SU-DHL-6 (cell line): ENCODE measurements at regions not wholly inside any gene's neighbourhood (a gene's known extent, or its start where the extent isn't known, plus 50 kb on each side); places are given as distances from the start of the nearest gene placed in this dataset.
"Not testable (repeated sequence)": the region's sequence is repeated elsewhere in the genome, so short reads cannot be mapped to it uniquely, and the experiment has no call there.

Experiments used
- H2AFZ ChIP-seq: fragments of 200-600 bp; sonication (generic); 2 replicates; pipeline ENCODE4 v1.6.1; 2014; ENCODE audit warnings: low read depth, mild to moderate bottlenecking, moderate library complexity, mixed read lengths, antibody characterized with exemption, low read length; ENCODE audit not compliant: severe bottlenecking
- H3F3A ChIP-seq: fragments of 200-600 bp; shearing (Covaris generic); 2 replicates; pipeline ENCODE4 v1.6.0; 2016; ENCODE audit warnings: antibody characterized with exemption, mild to moderate bottlenecking; ENCODE audit not compliant: insufficient read depth
- H3K27ac ChIP-seq: fragments of 200-600 bp; sonication (generic); 2 replicates; pipeline ENCODE4 v1.5.1; 2016; ENCODE audit warnings: low read depth, mild to moderate bottlenecking, low read length, moderate library complexity, mixed read lengths
- H3K27me3 ChIP-seq: fragments of 200-600 bp; sonication (generic), shearing (Covaris generic); 2 replicates; pipeline ENCODE4 v1.6.0; 2014; ENCODE audit warnings: mild to moderate bottlenecking, low read length
- H3K36me3 ChIP-seq: fragments of 200-600 bp; sonication (generic); 2 replicates; pipeline ENCODE4 v1.6.1; 2014; ENCODE audit warnings: mild to moderate bottlenecking, low read length, mixed read lengths
- H3K4me2 ChIP-seq: fragments of 300-600, 200-600 bp; shearing (Covaris generic), sonication (generic); 2 replicates; pipeline ENCODE4 v1.6.0; 2014; ENCODE audit warnings: low read length, low read depth, mild to moderate bottlenecking; ENCODE audit not compliant: poor library complexity, severe bottlenecking
- H3K4me3 ChIP-seq: fragments of 200-600 bp; sonication (generic); 2 replicates; pipeline ENCODE4 v1.5.1; 2014; ENCODE audit warnings: antibody characterized with exemption, low read length, mild to moderate bottlenecking, mixed read lengths; ENCODE audit not compliant: insufficient read depth, poor library complexity, severe bottlenecking
- H3K79me2 ChIP-seq: fragments of 200-600 bp; sonication (generic); 2 replicates; pipeline ENCODE4 v1.6.1; 2014; ENCODE audit warnings: mild to moderate bottlenecking, low read length, moderate library complexity; ENCODE audit not compliant: insufficient read depth
- H3K9ac ChIP-seq: fragments of 200-600 bp; sonication (generic); 2 replicates; pipeline ENCODE4 v1.7.0; 2014; ENCODE audit warnings: mild to moderate bottlenecking, low read length
- H3K9me2 ChIP-seq: fragments of 200-600 bp; sonication (generic); replicated peaks from 2 replicates; pipeline ENCODE4 v1.6.1; 2014; ENCODE audit warnings: low read length; ENCODE audit not compliant: insufficient read depth
- H3K9me3 ChIP-seq: fragments of 200-600 bp; sonication (generic); 2 replicates; pipeline ENCODE4 v1.6.1; 2014; ENCODE audit warnings: low read length, mixed read lengths; ENCODE audit not compliant: insufficient read depth
- H4K20me1 ChIP-seq: fragments of 200-600 bp; sonication (generic); 2 replicates; pipeline ENCODE4 v1.6.1; 2014; ENCODE audit warnings: low read depth, mild to moderate bottlenecking, antibody characterized with exemption, low read length, moderate library complexity, mixed read lengths
- EZH2phosphoT487 ChIP-seq: fragments of 200-600 bp; sonication (generic), shearing (Covaris generic); conservative IDR thresholded peaks from 2 replicates; pipeline ENCODE4 v1.6.1; 2018; ENCODE audit warnings: mild to moderate bottlenecking, antibody characterized with exemption, low read length, moderate library complexity, mixed read lengths
- TF ChIP-seq, protein P1 (sequence below): fragments of 200-600 bp; sonication (generic); IDR thresholded peaks from one replicate; pipeline ENCODE4 v1.5.1; 2017; ENCODE audit warnings: antibody characterized with exemption, mild to moderate bottlenecking, low read length, moderate library complexity; ENCODE audit not compliant: insufficient read depth, poor library complexity, severe bottlenecking

DNA sequence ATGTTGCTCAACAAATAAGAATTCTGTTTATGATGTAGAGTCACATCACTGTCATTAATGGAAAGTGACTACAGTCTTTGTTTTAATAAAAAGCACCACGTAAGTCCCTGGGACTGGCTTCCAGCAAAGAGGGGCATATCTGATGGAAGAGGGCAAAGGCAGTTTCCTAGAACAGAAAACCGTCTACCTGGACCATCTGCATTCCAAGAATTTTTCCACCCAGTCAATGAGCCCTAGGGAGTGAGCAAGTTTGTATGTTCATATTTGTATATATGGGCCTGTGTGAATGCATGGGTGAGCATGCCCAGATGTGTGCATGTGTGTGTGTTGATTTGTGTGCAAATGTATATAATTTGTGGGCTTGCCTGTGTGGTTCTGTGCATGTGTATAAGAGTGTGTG, 156.8 kb upstream of the SEMA6A start:
- no peak overlapping the region for H3K27ac ChIP-seq
- no peak overlapping the region for H3K4me3 ChIP-seq
- no peak overlapping the region for H3K4me2 ChIP-seq
- H3K79me2 ChIP-seq: no peaks in the 10 kb centered on the region
- H3F3A ChIP-seq: no peaks in the 10 kb centered on the region
- no peaks in the 10 kb centered on the region for H4K20me1 ChIP-seq
- TF ChIP-seq, protein P1, sequence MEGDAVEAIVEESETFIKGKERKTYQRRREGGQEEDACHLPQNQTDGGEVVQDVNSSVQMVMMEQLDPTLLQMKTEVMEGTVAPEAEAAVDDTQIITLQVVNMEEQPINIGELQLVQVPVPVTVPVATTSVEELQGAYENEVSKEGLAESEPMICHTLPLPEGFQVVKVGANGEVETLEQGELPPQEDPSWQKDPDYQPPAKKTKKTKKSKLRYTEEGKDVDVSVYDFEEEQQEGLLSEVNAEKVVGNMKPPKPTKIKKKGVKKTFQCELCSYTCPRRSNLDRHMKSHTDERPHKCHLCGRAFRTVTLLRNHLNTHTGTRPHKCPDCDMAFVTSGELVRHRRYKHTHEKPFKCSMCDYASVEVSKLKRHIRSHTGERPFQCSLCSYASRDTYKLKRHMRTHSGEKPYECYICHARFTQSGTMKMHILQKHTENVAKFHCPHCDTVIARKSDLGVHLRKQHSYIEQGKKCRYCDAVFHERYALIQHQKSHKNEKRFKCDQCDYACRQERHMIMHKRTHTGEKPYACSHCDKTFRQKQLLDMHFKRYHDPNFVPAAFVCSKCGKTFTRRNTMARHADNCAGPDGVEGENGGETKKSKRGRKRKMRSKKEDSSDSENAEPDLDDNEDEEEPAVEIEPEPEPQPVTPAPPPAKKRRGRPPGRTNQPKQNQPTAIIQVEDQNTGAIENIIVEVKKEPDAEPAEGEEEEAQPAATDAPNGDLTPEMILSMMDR: no peak
- no peak for TF ChIP-seq EZH2phosphoT487
- no peak overlapping the region for H2AFZ ChIP-seq
- H3K9me3 ChIP-seq: no peaks in the 10 kb centered on the region
- no peaks in the 10 kb centered on the region for H3K36me3 ChIP-seq
- H3K9ac ChIP-seq: no peak overlapping the region
- no peaks in the 10 kb centered on the region for H3K9me2 ChIP-seq
- no peaks in the 10 kb centered on the region for H3K27me3 ChIP-seq

DNA sequence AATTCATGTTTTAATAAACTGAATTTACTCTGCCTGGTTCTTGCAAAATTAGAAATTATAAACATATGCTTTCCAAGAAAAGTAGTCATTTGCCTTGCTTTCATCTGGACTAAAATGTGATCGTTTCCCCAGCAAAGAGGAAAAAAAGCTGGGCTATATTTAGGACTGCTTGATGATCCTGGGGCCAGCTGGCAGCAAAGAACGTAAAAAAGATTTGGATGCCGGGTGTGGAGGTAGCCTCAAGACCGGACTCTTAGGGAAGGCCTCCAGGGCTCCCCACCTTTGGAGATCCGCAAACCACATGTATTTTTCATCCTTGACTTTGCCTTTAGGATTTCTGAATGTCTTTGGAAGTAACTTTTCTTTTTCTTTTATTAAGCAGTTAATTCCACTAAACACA, 156.1 kb upstream of the SEMA6A start:
- H3K4me2 ChIP-seq: no peak overlapping the region
- no peaks in the 10 kb centered on the region for H4K20me1 ChIP-seq
- H2AFZ ChIP-seq: no peak overlapping the region
- H3K4me3 ChIP-seq: no peak overlapping the region
- H3K79me2 ChIP-seq: no peaks in the 10 kb centered on the region
- H3K9me2 ChIP-seq: no peaks in the 10 kb centered on the region
- H3K9ac ChIP-seq: no peak overlapping the region
- H3K9me3 ChIP-seq: no peaks in the 10 kb centered on the region
- H3F3A ChIP-seq: no peaks in the 10 kb centered on the region
- H3K36me3 ChIP-seq: no peaks in the 10 kb centered on the region
- TF ChIP-seq, protein P1: no peak
- H3K27me3 ChIP-seq: no peaks in the 10 kb centered on the region
- H3K27ac ChIP-seq: no peak overlapping the region

DNA sequence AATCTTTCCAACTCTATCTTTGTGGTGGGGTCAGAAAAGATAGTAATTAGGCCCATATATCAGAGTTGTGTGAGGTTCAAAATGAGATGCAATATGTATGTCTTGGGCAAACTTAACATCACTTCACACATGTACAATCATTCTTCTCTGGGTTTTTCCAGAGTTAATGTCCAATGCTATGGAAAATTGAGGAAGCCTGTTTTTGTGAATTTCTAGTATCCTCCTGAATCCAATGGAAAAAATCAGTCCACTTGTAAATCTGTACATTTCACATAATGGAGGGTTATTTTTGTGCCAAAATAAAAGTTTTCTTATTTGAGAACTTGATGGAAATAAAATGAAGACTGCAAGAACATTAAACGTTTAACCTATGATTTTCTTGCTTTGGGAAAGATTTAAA, 155.6 kb upstream of the SEMA6A start:
- no peak overlapping the region for H3K9ac ChIP-seq
- TF ChIP-seq, protein P1: no peak
- no peak for TF ChIP-seq EZH2phosphoT487
- no peaks in the 10 kb centered on the region for H3K36me3 ChIP-seq
- no peaks in the 10 kb centered on the region for H4K20me1 ChIP-seq
- no peaks in the 10 kb centered on the region for H3K79me2 ChIP-seq
- no peaks in the 10 kb centered on the region for H3K9me2 ChIP-seq
- H3K4me2 ChIP-seq: no peak overlapping the region
- no peaks in the 10 kb centered on the region for H3K9me3 ChIP-seq
- no peaks in the 10 kb centered on the region for H3F3A ChIP-seq
- H2AFZ ChIP-seq: no peak overlapping the region
- H3K27me3 ChIP-seq: no peaks in the 10 kb centered on the region
- H3K4me3 ChIP-seq: no peak overlapping the region
- H3K27ac ChIP-seq: no peak overlapping the region

DNA sequence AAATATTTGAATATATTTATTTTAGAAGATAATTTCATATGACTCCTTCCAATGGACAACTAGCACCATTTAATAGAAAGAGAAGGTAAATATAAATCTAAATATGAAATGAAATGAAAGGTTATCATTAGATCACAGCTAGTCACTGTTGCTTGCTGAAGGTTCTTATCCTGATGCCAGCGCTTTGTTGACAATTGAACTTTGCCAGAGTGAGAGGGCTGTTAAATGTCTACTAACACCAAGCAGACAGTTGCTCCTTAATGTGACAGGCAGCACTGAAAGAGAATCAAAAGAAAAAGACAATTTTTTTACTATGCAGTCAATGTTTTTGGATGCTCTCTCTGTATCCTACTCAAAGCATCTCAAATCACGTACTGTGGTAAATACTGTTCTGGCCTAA, 152.6 kb upstream of the SEMA6A start:
- H3K9ac ChIP-seq: no peak overlapping the region
- H3K9me2 ChIP-seq: no peaks in the 10 kb centered on the region
- H3K27me3 ChIP-seq: no peaks in the 10 kb centered on the region
- H3K4me3 ChIP-seq: no peak overlapping the region
- no peak overlapping the region for H3K27ac ChIP-seq
- no peak overlapping the region for H2AFZ ChIP-seq
- H3K9me3 ChIP-seq: no peaks in the 10 kb centered on the region
- no peaks in the 10 kb centered on the region for H3F3A ChIP-seq
- H3K4me2 ChIP-seq: no peak overlapping the region
- no peaks in the 10 kb centered on the region for H3K79me2 ChIP-seq
- no peak for TF ChIP-seq EZH2phosphoT487
- TF ChIP-seq, protein P1: no peak
- H4K20me1 ChIP-seq: no peaks in the 10 kb centered on the region
- H3K36me3 ChIP-seq: no peaks in the 10 kb centered on the region

DNA sequence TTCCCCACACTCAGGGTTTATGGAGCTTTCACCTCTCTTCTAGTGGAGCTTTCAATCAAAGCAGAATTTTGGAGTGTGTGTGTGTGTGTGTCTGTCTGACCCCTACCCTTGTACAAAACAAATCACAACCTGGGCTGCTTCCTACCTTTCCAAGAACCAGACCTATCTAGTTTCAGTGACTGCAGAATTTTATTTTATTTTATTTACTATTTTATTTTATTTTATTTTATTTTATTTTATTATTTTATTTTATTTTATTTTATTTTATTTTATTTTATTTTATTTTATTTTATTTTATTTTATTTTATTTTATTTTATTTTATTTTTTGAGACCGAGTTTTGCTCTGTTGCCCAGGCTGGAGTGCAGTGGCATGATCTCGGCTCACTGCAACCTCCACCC, 151.6 kb upstream of the SEMA6A start:
- not testable (repeated sequence) for H3K9me2 ChIP-seq, H3K27me3 ChIP-seq, H3K36me3 ChIP-seq, H3K4me3 ChIP-seq, H3K9ac ChIP-seq, H4K20me1 ChIP-seq, H3K79me2 ChIP-seq, H3K9me3 ChIP-seq, H2AFZ ChIP-seq, H3F3A ChIP-seq, H3K4me2 ChIP-seq, H3K27ac ChIP-seq
